Chondrocyte (in vitro differentiated cells): ENCODE measurements at regions not wholly inside any gene's neighbourhood (a gene's known extent, or its start where the extent isn't known, plus 50 kb on each side); places are given as distances from the start of the nearest gene placed in this dataset.
A peak's percentile ranks its signal among the peaks of the same experiment; 100 is the strongest.
"Not testable (repeated sequence)": the region's sequence is repeated elsewhere in the genome, so short reads cannot be mapped to it uniquely, and the experiment has no call there.

Experiments used
- DNase-seq: peaks from one replicate; pipeline ENCODE4 v3.0.0; 2021; ENCODE audit warnings: mixed read lengths, low spot score
- H3K27ac Mint-ChIP-seq: one replicate; pipeline ENCODE4 v1.8.0; 2021; ENCODE audit warnings: mild to moderate bottlenecking, moderate library complexity, mixed read lengths; ENCODE audit not compliant: unreplicated experiment
- H3K27me3 Mint-ChIP-seq: 2 replicates; pipeline ENCODE4 v1.8.0; 2021; ENCODE audit warnings: low read depth, mixed read lengths
- H3K36me3 Mint-ChIP-seq: 2 replicates; pipeline ENCODE4 v1.8.0; 2021; ENCODE audit warnings: low read depth, mixed read lengths
- H3K4me1 Mint-ChIP-seq: 2 replicates; pipeline ENCODE4 v1.8.0; 2021; ENCODE audit warnings: low read depth, mild to moderate bottlenecking, mixed read lengths
- H3K4me3 Mint-ChIP-seq: one replicate; pipeline ENCODE4 v1.8.0; 2021; ENCODE audit warnings: mild to moderate bottlenecking, moderate library complexity, mixed read lengths; ENCODE audit not compliant: unreplicated experiment
- H3K9me3 Mint-ChIP-seq: 2 replicates; pipeline ENCODE4 v1.8.0; 2021; ENCODE audit warnings: low read depth, mixed read lengths
- CTCF ChIP-seq: fragments of 200-600 bp; sonication (generic); IDR thresholded peaks from 2 replicates; pipeline ENCODE4 v1.5.0; 2021; ENCODE audit warnings: antibody characterized with exemption, mild to moderate bottlenecking, moderate library complexity

- DNase-seq, result no peak
- no peaks in the 10 kb centered on the region for H3K36me3 Mint-ChIP-seq
- H3K9me3 Mint-ChIP-seq, result peaks cover 9% of the 10 kb centered on the region
- H3K4me3 Mint-ChIP-seq, result no peak overlapping the region
- H3K27me3 Mint-ChIP-seq, result no peaks in the 10 kb centered on the region
- H3K27ac Mint-ChIP-seq, result no peak overlapping the region
- no peak for TF ChIP-seq CTCF
- peaks cover 43% of the 10 kb centered on the region for H3K4me1 Mint-ChIP-seq
Measured at GRCh38 chr2:236782938-236783337, 213.3 kb downstream of the ACKR3 start.

- H3K27ac Mint-ChIP-seq, result peak overlapping the region; percentile 43
- peaks cover 9% of the 10 kb centered on the region for H3K9me3 Mint-ChIP-seq
- no peak for TF ChIP-seq CTCF
- H3K27me3 Mint-ChIP-seq, result no peaks in the 10 kb centered on the region
- DNase-seq, result no peak
- H3K4me3 Mint-ChIP-seq, result no peak overlapping the region
- H3K36me3 Mint-ChIP-seq, result no peaks in the 10 kb centered on the region
- H3K4me1 Mint-ChIP-seq, result peaks cover 39% of the 10 kb centered on the region
Measured at GRCh38 chr2:236783417-236784020, 213.9 kb downstream of the ACKR3 start.

- peaks cover 35% of the 10 kb centered on the region for H3K4me1 Mint-ChIP-seq
- no peaks in the 10 kb centered on the region for H3K36me3 Mint-ChIP-seq
- peaks cover 3% of the 10 kb centered on the region for H3K27me3 Mint-ChIP-seq
- no peak overlapping the region for H3K4me3 Mint-ChIP-seq
- no peak for DNase-seq
- H3K9me3 Mint-ChIP-seq, result peaks cover 5% of the 10 kb centered on the region
- no peak overlapping the region for H3K27ac Mint-ChIP-seq
- TF ChIP-seq CTCF, result no peak
Measured at GRCh38 chr2:236785611-236786057, 216.0 kb downstream of the ACKR3 start.

- DNase-seq, result no peak
- Mint-ChIP-seq H3K4me3 (no peak overlapping the region), H3K36me3 (no peaks in the 10 kb centered on the region), H3K9me3 (peaks cover 5% of the 10 kb centered on the region), H3K27me3 (peaks cover 3% of the 10 kb centered on the region), H3K4me1 (peaks cover 35% of the 10 kb centered on the region), H3K27ac (no peak overlapping the region)
- TF ChIP-seq CTCF, result no peak
Measured at GRCh38 chr2:236786751-236787150, 217.1 kb downstream of the ACKR3 start.

- not testable (repeated sequence) for DNase-seq, H3K27me3 Mint-ChIP-seq, H3K36me3 Mint-ChIP-seq, H3K4me3 Mint-ChIP-seq, H3K9me3 Mint-ChIP-seq, H3K27ac Mint-ChIP-seq
- peaks cover 29% of the 10 kb centered on the region for H3K4me1 Mint-ChIP-seq
Measured at GRCh38 chr2:236787376-236787775, 217.8 kb downstream of the ACKR3 start.

- Mint-ChIP-seq H3K4me1 (peaks cover 24% of the 10 kb centered on the region), H3K36me3 (peaks cover 2% of the 10 kb centered on the region), H3K27ac (no peak overlapping the region), H3K9me3 (peaks cover 5% of the 10 kb centered on the region), H3K4me3 (no peak overlapping the region), H3K27me3 (peaks cover 3% of the 10 kb centered on the region)
- no peak for TF ChIP-seq CTCF
- DNase-seq, result no peak
Measured at GRCh38 chr2:236787885-236788284, 218.3 kb downstream of the ACKR3 start.
